Left lung (tissue), 4 donors: ENCODE measurements at regions not wholly inside any gene's neighbourhood (a gene's known extent, or its start where the extent isn't known, plus 50 kb on each side); places are given as distances from the start of the nearest gene placed in this dataset.

Experiments
- ATAC-seq: fragments of 200-7000 bp; cut with Tn5 transposase; one replicate; pipeline ENCODE4 v1.9.1; 2020; ENCODE audit warnings: moderate library complexity
- DNase-seq, 4 donors: peaks; one replicate each; pipeline ENCODE4 v3.0.0-alpha.2; 2013 to 2020
- H3K27ac ChIP-seq, 2 donors: fragments of 200-600 bp; sonication (generic) in 1 of 2; one replicate each; pipeline versions ENCODE4 v1.5.0 to v1.8.0; 2020 to 2021
- H3K27me3 ChIP-seq, 2 donors: fragments of 200-600 bp; sonication (generic) in 1 of 2; one replicate each; pipeline versions ENCODE4 v1.5.0 to v1.8.0; 2020 to 2021
- H3K36me3 ChIP-seq, 2 donors: fragments of 200-600 bp; sonication (generic) in 1 of 2; one replicate each; pipeline versions ENCODE4 v1.5.0 to v1.8.0; 2020 to 2021
- H3K4me1 ChIP-seq, 2 donors: fragments of 200-600 bp; one replicate each; pipeline ENCODE4 v1.8.0; 2021
- H3K4me3 ChIP-seq, 2 donors: fragments of 200-600 bp; sonication (generic) in 1 of 2; one replicate each; pipeline versions ENCODE4 v1.5.0 to v1.8.0; 2020 to 2021; ENCODE audit warnings: mild to moderate bottlenecking in 1 of 2
- H3K9me3 ChIP-seq, 2 donors: fragments of 200-600 bp; sonication (generic) in 1 of 2; one replicate each; pipeline versions ENCODE4 v1.5.0 to v1.8.0; 2020 to 2021
- CTCF ChIP-seq, 2 donors: fragments of 200-600 bp; sonication (generic) in 1 of 2; IDR thresholded peaks; one replicate each; pipeline versions ENCODE4 v1.5.0 to v1.8.0; 2021; ENCODE audit warnings: antibody characterized with exemption in 2 of 2
- intact Hi-C, 2 donors: fragments of 100-400 bp; cut with DNase I; formaldehyde crosslinking; loops; one replicate each; pipeline versions ENCODE4 v1.11.2 to v1.14.2; 2022
- donor health status: DM: no; HTN: yes; CAD: no.
- donor health status: DM: no; HTN: no; CAD: no.

- Histone ChIP-seq H3K27me3 (no peaks in the 10 kb centered on the region), H3K4me1 (no peaks in the 10 kb centered on the region), H3K36me3 (no peaks in the 10 kb centered on the region), H3K27ac (no peak overlapping the region), H3K4me3 (no peak overlapping the region), H3K9me3 (no peaks in the 10 kb centered on the region)
- TF ChIP-seq CTCF (IDR thresholded peaks at IDR 0.05), result no peak
- intact Hi-C loops, result no loop called here
- DNase-seq (no peak), ATAC-seq (no peak)
These were observed 412.8 kb upstream of the SLIT2 start for GRCh38 chr4:19838858-19839257.

- Histone ChIP-seq H3K4me3 (no peak overlapping the region), H3K36me3 (no peaks in the 10 kb centered on the region), H3K27ac (no peak overlapping the region), H3K4me1 (no peaks in the 10 kb centered on the region), H3K27me3 (no peaks in the 10 kb centered on the region), H3K9me3 (no peaks in the 10 kb centered on the region)
- ATAC-seq (no peak), DNase-seq (no peak)
- intact Hi-C loops, result no loop called here
- TF ChIP-seq CTCF (IDR thresholded peaks at IDR 0.05), result no peak
These were observed 416.3 kb upstream of the SLIT2 start for GRCh38 chr4:19835429-19835828.

GRCh38 chr4:19832411-19832810 lies 419.3 kb upstream of the SLIT2 start:
- Histone ChIP-seq H3K4me3 (no peak overlapping the region), H3K27me3 (no peaks in the 10 kb centered on the region), H3K27ac (no peak overlapping the region), H3K9me3 (no peaks in the 10 kb centered on the region), H3K4me1 (no peaks in the 10 kb centered on the region), H3K36me3 (no peaks in the 10 kb centered on the region)
- DNase-seq, result no peak
- intact Hi-C loops, result no loop called here
- TF ChIP-seq CTCF (IDR thresholded peaks at IDR 0.05), result no peak
- no peak for ATAC-seq

- ATAC-seq (no peak), DNase-seq (no peak)
- H3K4me3 ChIP-seq, result no peak overlapping the region
- TF ChIP-seq CTCF (IDR thresholded peaks at IDR 0.05), result no peak
- no peaks in the 10 kb centered on the region for H3K9me3 ChIP-seq
- intact Hi-C loops, result no loop called here
- H3K27me3 ChIP-seq, result no peaks in the 10 kb centered on the region
- no peaks in the 10 kb centered on the region for H3K36me3 ChIP-seq
- H3K27ac ChIP-seq, result no peak overlapping the region
- H3K4me1 ChIP-seq, result no peaks in the 10 kb centered on the region
These were observed 419.9 kb upstream of the SLIT2 start for GRCh38 chr4:19831644-19832285.

GRCh38 chr4:19829101-19829500 lies 422.6 kb upstream of the SLIT2 start:
- Histone ChIP-seq H3K36me3 (no peaks in the 10 kb centered on the region), H3K9me3 (no peaks in the 10 kb centered on the region), H3K4me3 (no peak overlapping the region), H3K4me1 (no peaks in the 10 kb centered on the region), H3K27me3 (no peaks in the 10 kb centered on the region), H3K27ac (no peak overlapping the region)
- DNase-seq (no peak), ATAC-seq (no peak)
- no peak for TF ChIP-seq CTCF (IDR thresholded peaks at IDR 0.05)
- intact Hi-C loops, result no loop called here
